ENCODE measurements at regions not wholly inside any gene's neighbourhood (a gene's known extent, or its start where the extent isn't known, plus 50 kb on each side); places are given as distances from the start of the nearest gene placed in this dataset.

DNA sequence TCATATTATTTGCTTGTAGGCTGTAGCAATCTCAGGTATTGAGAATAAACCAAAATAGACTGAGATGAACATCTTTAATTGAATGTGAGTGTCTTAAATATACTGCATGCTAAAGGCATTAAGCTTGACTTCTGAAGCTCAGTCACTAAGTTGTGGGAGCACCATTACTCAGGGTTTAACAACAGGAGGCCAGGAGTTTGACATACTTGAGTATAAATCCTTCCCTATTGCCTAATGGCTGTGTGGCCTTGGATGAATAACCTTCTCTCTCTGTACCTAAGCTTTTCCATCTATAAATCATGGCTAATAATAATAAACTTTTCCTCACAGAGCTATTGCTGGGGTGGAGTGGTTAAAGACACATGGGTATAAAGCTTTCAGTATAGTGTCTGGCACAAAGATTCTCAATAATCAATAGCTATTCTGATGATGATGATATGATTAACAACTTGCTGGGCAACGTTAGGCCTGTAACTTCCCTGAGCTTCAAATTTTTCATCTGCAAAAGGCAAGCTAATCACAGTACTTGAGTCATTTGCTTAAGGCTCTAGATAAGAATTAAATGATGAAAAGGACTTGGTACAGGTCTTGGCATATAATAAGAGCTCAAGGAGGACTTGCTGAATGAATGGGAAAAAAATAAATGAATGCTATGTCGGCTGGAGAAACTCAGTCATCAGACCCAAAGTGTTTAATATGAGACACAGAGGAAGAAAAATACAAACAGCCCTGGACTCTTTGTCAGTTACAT, 174.0 kb upstream of the IL12B start:
- TF ChIP-seq EED (IDR thresholded peaks at IDR 0.05; ENCODE audit: low read depth), result no peak
- TF ChIP-seq, protein P1, sequence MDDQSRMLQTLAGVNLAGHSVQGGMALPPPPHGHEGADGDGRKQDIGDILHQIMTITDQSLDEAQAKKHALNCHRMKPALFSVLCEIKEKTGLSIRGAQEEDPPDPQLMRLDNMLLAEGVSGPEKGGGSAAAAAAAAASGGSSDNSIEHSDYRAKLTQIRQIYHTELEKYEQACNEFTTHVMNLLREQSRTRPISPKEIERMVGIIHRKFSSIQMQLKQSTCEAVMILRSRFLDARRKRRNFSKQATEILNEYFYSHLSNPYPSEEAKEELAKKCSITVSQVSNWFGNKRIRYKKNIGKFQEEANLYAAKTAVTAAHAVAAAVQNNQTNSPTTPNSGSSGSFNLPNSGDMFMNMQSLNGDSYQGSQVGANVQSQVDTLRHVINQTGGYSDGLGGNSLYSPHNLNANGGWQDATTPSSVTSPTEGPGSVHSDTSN (IDR thresholded peaks at IDR 0.05; ENCODE audit: insufficient replicate concordance, low read depth, low read length), result no peak

Data from GM12878 (cell line).